ENCODE measurements at regions not wholly inside any gene's neighbourhood (a gene's known extent, or its start where the extent isn't known, plus 50 kb on each side); places are given as distances from the start of the nearest gene placed in this dataset.

GRCh38 chr4:30821275-30821674 lies 101.1 kb downstream of the PCDH7 start:
- Histone ChIP-seq H3K4me1 (ENCODE audit: insufficient read depth, low read length, poor library complexity, severe bottlenecking) (peaks cover 70% of the 10 kb centered on the region), H3K36me3 (ENCODE audit: insufficient read depth, low read length, poor library complexity, severe bottlenecking) (no peaks in the 10 kb centered on the region), H3K27me3 (replicated peaks; ENCODE audit: insufficient read depth, low read depth, low read length, poor library complexity) (no peaks in the 10 kb centered on the region), H3K27ac (ENCODE audit: low read depth, low read length, poor library complexity, severe bottlenecking) (peak overlapping the region; percentile 6), H3K9me3 (ENCODE audit: low read depth, low read length, poor library complexity, severe bottlenecking) (no peaks in the 10 kb centered on the region), H3K4me3 (ENCODE audit: low read depth, low read length, poor library complexity, severe bottlenecking) (no peak overlapping the region)
- POLR2A ChIA-PET (ENCODE audit: low non-redundant PET) = no interaction called here
- DNase-seq (ENCODE audit: low spot score) = no peak
- no peak for TF ChIP-seq CTCF (conservative IDR thresholded peaks at IDR 0.05; ENCODE audit: low read depth, low read length)
- no peak for TF ChIP-seq EZH2 (IDR thresholded peaks at IDR 0.05; ENCODE audit: borderline replicate concordance, low read depth, low read length, poor library complexity, severe bottlenecking)
- intact Hi-C loops (cut with micrococcal nuclease; ENCODE audit: unreplicated experiment) = no loop called here
- BruUV-seq (replicated peaks) = no TSS peak
- CTCF ChIA-PET = no interaction called here

- BruUV-seq (replicated peaks) = no TSS peak
- ChIA-PET CTCF (no interaction called here), POLR2A (ENCODE audit: low non-redundant PET) (no interaction called here)
- intact Hi-C loops (cut with micrococcal nuclease; ENCODE audit: unreplicated experiment) = no loop called here
- TF ChIP-seq EZH2 (IDR thresholded peaks at IDR 0.05; ENCODE audit: borderline replicate concordance, low read depth, low read length, poor library complexity, severe bottlenecking) (no peak), CTCF (conservative IDR thresholded peaks at IDR 0.05; ENCODE audit: low read depth, low read length) (no peak)
- H3K27me3 ChIP-seq (replicated peaks; ENCODE audit: insufficient read depth, low read depth, low read length, poor library complexity) = no peaks in the 10 kb centered on the region
- DNase-seq (ENCODE audit: low spot score) = peak; percentile 72
- H3K4me1 ChIP-seq (ENCODE audit: insufficient read depth, low read length, poor library complexity, severe bottlenecking) = peaks cover 74% of the 10 kb centered on the region
- peak overlapping the region; percentile 6 for H3K27ac ChIP-seq (ENCODE audit: low read depth, low read length, poor library complexity, severe bottlenecking)
- H3K36me3 ChIP-seq (ENCODE audit: insufficient read depth, low read length, poor library complexity, severe bottlenecking) = no peaks in the 10 kb centered on the region
- H3K9me3 ChIP-seq (ENCODE audit: low read depth, low read length, poor library complexity, severe bottlenecking) = no peaks in the 10 kb centered on the region
- no peak overlapping the region for H3K4me3 ChIP-seq (ENCODE audit: low read depth, low read length, poor library complexity, severe bottlenecking)
These were observed 101.9 kb downstream of the PCDH7 start for GRCh38 chr4:30821859-30822612.

- Histone ChIP-seq H3K27ac (ENCODE audit: low read depth, low read length, poor library complexity, severe bottlenecking) (no peak overlapping the region), H3K9me3 (ENCODE audit: low read depth, low read length, poor library complexity, severe bottlenecking) (no peaks in the 10 kb centered on the region), H3K4me3 (ENCODE audit: low read depth, low read length, poor library complexity, severe bottlenecking) (no peak overlapping the region), H3K36me3 (ENCODE audit: insufficient read depth, low read length, poor library complexity, severe bottlenecking) (no peaks in the 10 kb centered on the region), H3K27me3 (replicated peaks; ENCODE audit: insufficient read depth, low read depth, low read length, poor library complexity) (no peaks in the 10 kb centered on the region), H3K4me1 (ENCODE audit: insufficient read depth, low read length, poor library complexity, severe bottlenecking) (peaks cover 74% of the 10 kb centered on the region)
- ChIA-PET POLR2A (ENCODE audit: low non-redundant PET) (no interaction called here), CTCF (no interaction called here)
- no TSS peak for BruUV-seq (replicated peaks)
- TF ChIP-seq CTCF (conservative IDR thresholded peaks at IDR 0.05; ENCODE audit: low read depth, low read length) (no peak), EZH2 (IDR thresholded peaks at IDR 0.05; ENCODE audit: borderline replicate concordance, low read depth, low read length, poor library complexity, severe bottlenecking) (no peak)
- intact Hi-C loops (cut with micrococcal nuclease; ENCODE audit: unreplicated experiment) = no loop called here
- DNase-seq (ENCODE audit: low spot score) = no peak
These were observed 102.9 kb downstream of the PCDH7 start for GRCh38 chr4:30822911-30823551.
